K562 (cell line): ENCODE measurements at regions not wholly inside any gene's neighbourhood (a gene's known extent, or its start where the extent isn't known, plus 50 kb on each side); places are given as distances from the start of the nearest gene placed in this dataset.

Source experiments
- CHCHD3 ChIP-seq: fragments of 250-450 bp; sonication (Bioruptor Pico); IDR thresholded peaks from 2 replicates; pipeline ENCODE4 v2.1.2; 2022; ENCODE audit warnings: mild to moderate bottlenecking
- HDAC2 ChIP-seq: fragments of 450-650 bp; IDR thresholded peaks from 2 replicates; pipeline ENCODE4 v1.6.1; 2016; ENCODE audit warnings: mild to moderate bottlenecking
- KLF6 ChIP-seq: fragments of 250-450 bp; sonication (Bioruptor Pico); IDR thresholded peaks from 2 replicates; pipeline ENCODE4 v1.4.0; 2020; ENCODE audit warnings: mild to moderate bottlenecking, moderate library complexity, borderline replicate concordance

- TF ChIP-seq CHCHD3 (CRISPR knock-in tag) (no peak), KLF6 (no peak), HDAC2 (no peak)
Measured at GRCh38 chr5:171715551-171715950, 70.1 kb upstream of the SMIM23 start.
